HG03159 (cell line): ENCODE measurements at regions not wholly inside any gene's neighbourhood (a gene's known extent, or its start where the extent isn't known, plus 50 kb on each side); places are given as distances from the start of the nearest gene placed in this dataset.
"Not testable (repeated sequence)": the region's sequence is repeated elsewhere in the genome, so short reads cannot be mapped to it uniquely, and the experiment has no call there.

Experiments
- ATAC-seq: cut with Tn5 transposase; IDR thresholded peaks from one replicate; pipeline ENCODE4 v1.9.1; 2021; ENCODE audit warnings: mild to moderate bottlenecking, moderate library complexity; ENCODE audit not compliant: unreplicated experiment

DNA sequence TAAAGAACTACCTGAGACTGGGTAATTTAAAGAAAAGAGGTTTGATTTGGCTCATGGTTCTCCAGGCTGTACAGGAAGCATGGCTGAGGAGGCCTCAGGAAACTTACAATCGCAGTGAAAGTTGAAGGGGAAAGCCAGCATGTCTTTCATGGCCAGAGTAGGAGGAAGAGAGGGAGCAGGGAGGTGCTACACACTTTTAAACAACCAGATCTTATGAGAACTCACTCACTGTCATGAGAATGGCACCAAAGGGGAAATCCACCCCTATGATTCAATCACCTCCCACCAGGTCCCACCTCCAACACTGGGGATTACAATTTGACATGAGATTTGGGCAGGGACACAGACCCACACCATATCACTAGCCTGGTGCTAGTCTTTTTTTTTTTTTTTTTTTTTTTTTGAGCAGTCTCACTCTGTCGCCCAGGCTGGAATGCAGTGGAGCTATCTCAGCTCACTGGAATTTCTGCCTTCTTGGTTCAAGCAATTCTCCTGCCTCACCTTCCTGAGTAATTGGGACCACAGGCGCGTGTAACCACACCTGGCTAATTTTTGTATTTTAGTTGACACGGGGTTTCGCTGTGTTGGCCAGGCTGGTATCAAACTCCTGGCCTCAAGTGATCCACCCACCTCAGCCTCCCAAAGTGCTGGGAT, 56.4 kb upstream of the AUTS2 start:
- not testable (repeated sequence) for ATAC-seq

DNA sequence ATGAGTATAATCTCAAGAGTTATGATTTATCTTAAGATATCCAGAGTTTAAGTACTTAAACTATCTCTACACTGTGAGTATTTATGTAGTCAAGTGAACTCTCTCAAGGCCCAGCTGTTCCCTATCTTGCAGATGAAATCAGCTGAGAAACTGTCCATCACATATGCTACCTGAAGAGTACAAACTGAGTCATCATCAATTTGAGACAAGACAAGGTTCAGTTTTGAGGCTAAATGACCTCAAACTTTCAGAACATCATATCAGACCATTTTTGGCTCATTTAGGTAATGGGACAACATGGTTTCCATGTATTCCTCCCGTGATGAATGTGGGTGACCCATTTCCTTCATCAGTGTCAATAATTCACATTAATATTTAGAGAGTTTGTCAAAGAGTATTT, 53.1 kb upstream of the AUTS2 start:
- no peak for ATAC-seq
